Peyer's patch (tissue), 4 donors: ENCODE measurements at regions not wholly inside any gene's neighbourhood (a gene's known extent, or its start where the extent isn't known, plus 50 kb on each side); places are given as distances from the start of the nearest gene placed in this dataset.

Source experiments
- DNase-seq, 3 donors: peaks; one replicate each; pipeline ENCODE4 v3.0.0-alpha.2; 2017 to 2019
- H3K27ac ChIP-seq, 4 donors: fragments of 200-600 bp; sonication (generic); one replicate each; pipeline ENCODE4 v1.5.1; 2016 to 2019
- H3K27me3 ChIP-seq, 2 donors: fragments of 200-600 bp; sonication (generic); one replicate each; pipeline ENCODE4 v1.5.1; 2019
- H3K36me3 ChIP-seq, 3 donors: fragments of 200-600 bp; sonication (generic); one replicate each; pipeline ENCODE4 v1.5.1; 2016 to 2019
- H3K4me1 ChIP-seq, 4 donors: fragments of 200-600 bp; sonication (generic); one replicate each; pipeline ENCODE4 v1.5.1; 2016 to 2019
- H3K4me3 ChIP-seq, 4 donors: fragments of 200-600 bp; sonication (generic); 1 replicate in 3 of 4; 2 replicates in 1 of 4; pipeline ENCODE4 v1.5.1; 2016 to 2019; ENCODE audit warnings: mild to moderate bottlenecking in 1 of 4
- H3K9me3 ChIP-seq, 4 donors: fragments of 200-600 bp; sonication (generic); one replicate each; pipeline ENCODE4 v1.5.1; 2016 to 2019; ENCODE audit warnings: mild to moderate bottlenecking in 1 of 4
- POLR2A ChIP-seq, 2 donors: fragments of 450-650 bp; IDR thresholded peaks; one replicate each; pipeline ENCODE4 v1.5.1; 2017; ENCODE audit warnings: antibody characterized with exemption in 2 of 2, mild to moderate bottlenecking in 2 of 2, moderate library complexity in 2 of 2
- TF ChIP-seq, protein P1 (sequence below), 6 experiments: fragments of 450-650 bp in 4 of 6; fragments of 200-600 bp in 2 of 6; sonication (generic) in 1 of 6; IDR thresholded peaks; one replicate each; pipeline ENCODE4 v1.5.1; 2017 to 2019; ENCODE audit warnings: antibody characterized with exemption in 6 of 6, mild to moderate bottlenecking in 3 of 6, moderate library complexity in 1 of 6

DNA sequence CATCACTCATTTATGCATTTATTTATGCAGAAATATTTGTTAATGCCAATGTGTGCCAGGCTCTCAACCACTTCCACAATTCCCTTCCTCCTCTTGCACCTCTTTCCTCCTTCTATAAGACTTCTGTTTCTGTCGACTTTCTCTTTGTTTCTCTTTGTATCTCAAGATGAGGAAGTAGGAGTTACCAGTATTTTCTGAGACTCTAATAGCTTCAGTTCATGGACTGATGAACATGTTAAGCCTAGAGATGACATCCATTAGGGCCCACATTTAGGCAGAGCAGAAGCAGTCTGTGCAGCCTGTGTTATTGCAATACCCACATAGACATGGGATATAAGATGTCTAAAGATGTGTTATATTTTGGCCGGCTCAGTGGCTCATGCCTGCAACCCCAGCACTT, 241.8 kb upstream of the SMIM31 start:
- H3K27ac ChIP-seq: no peak overlapping the region
- TF ChIP-seq POLR2A (IDR thresholded peaks at IDR 0.05): no peak
- TF ChIP-seq, protein P1, sequence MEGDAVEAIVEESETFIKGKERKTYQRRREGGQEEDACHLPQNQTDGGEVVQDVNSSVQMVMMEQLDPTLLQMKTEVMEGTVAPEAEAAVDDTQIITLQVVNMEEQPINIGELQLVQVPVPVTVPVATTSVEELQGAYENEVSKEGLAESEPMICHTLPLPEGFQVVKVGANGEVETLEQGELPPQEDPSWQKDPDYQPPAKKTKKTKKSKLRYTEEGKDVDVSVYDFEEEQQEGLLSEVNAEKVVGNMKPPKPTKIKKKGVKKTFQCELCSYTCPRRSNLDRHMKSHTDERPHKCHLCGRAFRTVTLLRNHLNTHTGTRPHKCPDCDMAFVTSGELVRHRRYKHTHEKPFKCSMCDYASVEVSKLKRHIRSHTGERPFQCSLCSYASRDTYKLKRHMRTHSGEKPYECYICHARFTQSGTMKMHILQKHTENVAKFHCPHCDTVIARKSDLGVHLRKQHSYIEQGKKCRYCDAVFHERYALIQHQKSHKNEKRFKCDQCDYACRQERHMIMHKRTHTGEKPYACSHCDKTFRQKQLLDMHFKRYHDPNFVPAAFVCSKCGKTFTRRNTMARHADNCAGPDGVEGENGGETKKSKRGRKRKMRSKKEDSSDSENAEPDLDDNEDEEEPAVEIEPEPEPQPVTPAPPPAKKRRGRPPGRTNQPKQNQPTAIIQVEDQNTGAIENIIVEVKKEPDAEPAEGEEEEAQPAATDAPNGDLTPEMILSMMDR (IDR thresholded peaks at IDR 0.05): no peak
- H3K4me3 ChIP-seq: no peak overlapping the region
- no peaks in the 10 kb centered on the region for H3K36me3 ChIP-seq
- DNase-seq: no peak
- no peaks in the 10 kb centered on the region for H3K9me3 ChIP-seq
- no peaks in the 10 kb centered on the region for H3K27me3 ChIP-seq
- no peaks in the 10 kb centered on the region for H3K4me1 ChIP-seq

DNA sequence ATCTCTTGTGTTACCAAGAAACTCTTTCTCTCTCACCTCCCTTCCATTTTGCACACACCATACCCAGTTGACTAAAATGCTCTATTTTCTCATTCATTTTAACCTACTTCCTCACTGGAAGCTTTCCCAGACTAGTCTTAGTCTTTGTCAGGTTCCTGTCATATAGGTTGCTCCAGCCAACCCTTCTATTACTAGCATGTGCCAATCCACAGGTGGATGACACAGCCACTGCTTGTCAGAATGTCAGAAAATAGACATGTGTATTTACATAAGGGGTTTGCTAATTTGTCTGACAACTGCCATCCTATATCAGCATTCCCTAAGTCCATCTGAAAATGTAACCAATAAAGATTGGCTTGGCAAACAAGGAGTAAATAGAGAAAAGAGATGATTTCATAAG, 239.2 kb upstream of the SMIM31 start:
- H3K27ac ChIP-seq: no peak overlapping the region
- no peaks in the 10 kb centered on the region for H3K9me3 ChIP-seq
- no peaks in the 10 kb centered on the region for H3K4me1 ChIP-seq
- H3K36me3 ChIP-seq: no peaks in the 10 kb centered on the region
- no peak overlapping the region for H3K4me3 ChIP-seq
- no peak for TF ChIP-seq POLR2A (IDR thresholded peaks at IDR 0.05)
- TF ChIP-seq, protein P1 (IDR thresholded peaks at IDR 0.05): no peak
- no peak for DNase-seq
- H3K27me3 ChIP-seq: no peaks in the 10 kb centered on the region

DNA sequence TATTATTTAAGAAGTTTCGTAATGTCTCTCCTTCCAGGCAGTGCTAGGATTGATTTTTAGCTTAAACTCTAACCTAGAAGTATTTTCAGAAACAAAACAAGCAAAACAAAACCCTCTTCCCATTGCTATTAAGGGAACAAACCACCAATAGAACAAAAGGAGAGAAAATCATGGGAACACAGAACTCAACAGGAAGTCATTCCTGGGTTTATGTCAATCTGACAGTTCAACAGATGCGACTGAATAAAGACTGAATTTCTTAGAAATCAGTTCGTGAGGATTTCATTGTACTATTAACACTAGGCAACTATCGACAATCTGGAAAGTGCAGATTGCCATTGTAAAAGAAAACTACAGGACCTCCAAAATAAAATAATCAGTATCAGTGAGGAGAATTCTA, 229.1 kb upstream of the SMIM31 start:
- DNase-seq: no peak
- Histone ChIP-seq H3K27ac (no peak overlapping the region), H3K4me3 (no peak overlapping the region), H3K36me3 (no peaks in the 10 kb centered on the region), H3K27me3 (no peaks in the 10 kb centered on the region), H3K9me3 (no peaks in the 10 kb centered on the region), H3K4me1 (no peaks in the 10 kb centered on the region)
- TF ChIP-seq, protein P1 (IDR thresholded peaks at IDR 0.05): no peak
- no peak for TF ChIP-seq POLR2A (IDR thresholded peaks at IDR 0.05)

DNA sequence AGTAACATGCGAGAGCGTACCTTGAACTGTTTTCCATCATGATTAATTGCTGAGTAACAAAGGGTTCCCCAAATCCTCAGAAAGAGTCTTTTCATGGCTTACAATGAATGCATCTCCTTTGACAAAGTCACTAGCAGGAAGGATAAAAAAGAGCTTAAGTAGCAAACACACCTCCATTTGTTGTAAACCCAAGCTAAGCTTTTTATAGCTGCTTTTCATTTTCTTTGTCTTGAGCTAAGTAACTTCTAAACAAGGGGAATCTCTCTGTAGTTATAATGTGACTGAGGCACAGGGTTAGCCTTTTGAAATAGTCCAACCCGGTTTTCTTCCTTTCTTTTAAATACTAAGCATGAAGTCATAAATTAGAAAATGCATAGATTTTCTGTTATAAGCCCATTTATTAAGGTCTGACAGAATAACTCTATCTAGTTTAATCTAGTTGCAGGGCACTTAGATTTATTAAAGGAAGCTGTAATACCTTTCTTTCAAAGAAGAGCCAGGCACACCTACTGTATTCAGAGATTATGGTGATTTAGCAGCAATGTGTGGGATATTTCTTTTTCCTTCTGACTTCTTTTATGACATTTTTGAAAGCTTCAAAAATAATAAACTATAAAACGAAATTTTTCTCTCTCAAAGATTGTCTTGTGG, 226.9 kb upstream of the SMIM31 start:
- no peak for TF ChIP-seq POLR2A (IDR thresholded peaks at IDR 0.05)
- TF ChIP-seq, protein P1 (IDR thresholded peaks at IDR 0.05): no peak
- Histone ChIP-seq H3K27ac (no peak overlapping the region), H3K4me1 (no peaks in the 10 kb centered on the region), H3K9me3 (no peaks in the 10 kb centered on the region), H3K36me3 (no peaks in the 10 kb centered on the region), H3K4me3 (no peak overlapping the region), H3K27me3 (no peaks in the 10 kb centered on the region)
- DNase-seq: no peak

DNA sequence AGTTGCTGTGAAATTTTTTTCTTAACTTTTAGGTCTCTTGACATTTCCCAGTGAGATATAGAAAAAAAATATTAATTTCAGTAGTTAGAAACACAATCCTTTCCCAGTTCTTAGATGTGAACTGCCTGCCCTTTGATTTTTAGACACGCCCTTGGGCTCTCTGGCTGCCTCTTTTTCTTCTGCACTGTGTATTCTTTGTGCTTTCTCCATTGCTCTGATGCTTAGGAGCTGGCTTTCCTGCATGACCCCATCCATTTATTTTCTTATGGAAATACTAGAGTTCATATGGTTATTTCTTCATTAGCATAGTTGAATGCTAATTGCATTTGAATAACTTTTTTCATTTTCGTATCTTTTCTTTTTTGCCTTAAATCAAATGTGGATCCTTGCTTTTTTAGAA, 224.9 kb upstream of the SMIM31 start:
- H3K9me3 ChIP-seq: no peaks in the 10 kb centered on the region
- H3K4me3 ChIP-seq: no peak overlapping the region
- no peaks in the 10 kb centered on the region for H3K4me1 ChIP-seq
- TF ChIP-seq, protein P1 (IDR thresholded peaks at IDR 0.05): no peak
- TF ChIP-seq POLR2A (IDR thresholded peaks at IDR 0.05): no peak
- no peak for DNase-seq
- no peaks in the 10 kb centered on the region for H3K27me3 ChIP-seq
- no peaks in the 10 kb centered on the region for H3K36me3 ChIP-seq
- H3K27ac ChIP-seq: no peak overlapping the region

DNA sequence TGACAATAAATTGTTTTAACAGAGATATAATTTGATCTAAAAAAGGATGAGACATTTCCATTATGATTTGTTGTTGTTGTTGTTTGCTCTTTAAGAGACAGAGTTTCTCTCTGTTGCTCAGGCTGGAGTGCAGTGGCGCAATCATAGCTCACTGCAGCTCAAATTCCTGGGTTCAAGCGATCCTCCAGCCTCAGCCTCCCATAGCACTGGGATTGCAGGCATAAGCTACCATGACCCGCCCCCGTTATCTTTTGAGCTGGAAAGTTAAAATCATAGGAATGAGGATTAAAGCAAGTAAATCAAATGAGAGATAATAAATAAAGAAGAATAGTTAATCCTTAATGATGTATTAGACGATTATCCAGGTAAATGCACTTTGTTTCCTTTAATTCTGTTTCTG, 224.4 kb upstream of the SMIM31 start:
- Histone ChIP-seq H3K36me3 (no peaks in the 10 kb centered on the region), H3K27ac (no peak overlapping the region), H3K27me3 (no peaks in the 10 kb centered on the region), H3K4me3 (no peak overlapping the region), H3K9me3 (no peaks in the 10 kb centered on the region), H3K4me1 (no peaks in the 10 kb centered on the region)
- no peak for DNase-seq
- no peak for TF ChIP-seq POLR2A (IDR thresholded peaks at IDR 0.05)
- TF ChIP-seq, protein P1 (IDR thresholded peaks at IDR 0.05): no peak
